Ureter (tissue), 1 donor: ENCODE measurements at regions not wholly inside any gene's neighbourhood (a gene's known extent, or its start where the extent isn't known, plus 50 kb on each side); places are given as distances from the start of the nearest gene placed in this dataset.
"Not testable (repeated sequence)": the region's sequence is repeated elsewhere in the genome, so short reads cannot be mapped to it uniquely, and the experiment has no call there.

Experiments used
- DNase-seq: peaks from one replicate; pipeline ENCODE4 v3.0.0-alpha.2; 2020; ENCODE audit warnings: low spot score
- donor health status: DM: yes; HTN: yes; CAD: no.

DNA sequence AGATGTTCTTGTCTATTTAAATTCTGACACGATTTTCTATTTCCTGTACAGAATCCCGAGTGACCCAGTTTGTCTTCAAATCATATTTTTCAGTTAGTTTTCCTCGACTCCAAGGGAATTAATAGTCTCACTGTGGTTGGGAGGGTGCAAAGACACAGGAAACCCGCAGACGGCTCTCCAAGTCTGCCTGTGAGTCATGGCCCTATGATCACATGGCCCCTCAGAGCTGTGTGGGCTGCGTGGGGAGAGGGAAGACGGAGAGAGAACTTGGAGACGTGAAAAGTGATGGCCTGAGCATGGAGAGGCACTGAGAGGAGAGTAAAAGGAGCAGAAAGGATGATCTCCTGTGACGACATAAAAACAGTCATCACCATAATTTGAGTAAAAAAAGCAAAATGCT, 989.9 kb downstream of the DCDC2C start:
- no peak for DNase-seq

DNA sequence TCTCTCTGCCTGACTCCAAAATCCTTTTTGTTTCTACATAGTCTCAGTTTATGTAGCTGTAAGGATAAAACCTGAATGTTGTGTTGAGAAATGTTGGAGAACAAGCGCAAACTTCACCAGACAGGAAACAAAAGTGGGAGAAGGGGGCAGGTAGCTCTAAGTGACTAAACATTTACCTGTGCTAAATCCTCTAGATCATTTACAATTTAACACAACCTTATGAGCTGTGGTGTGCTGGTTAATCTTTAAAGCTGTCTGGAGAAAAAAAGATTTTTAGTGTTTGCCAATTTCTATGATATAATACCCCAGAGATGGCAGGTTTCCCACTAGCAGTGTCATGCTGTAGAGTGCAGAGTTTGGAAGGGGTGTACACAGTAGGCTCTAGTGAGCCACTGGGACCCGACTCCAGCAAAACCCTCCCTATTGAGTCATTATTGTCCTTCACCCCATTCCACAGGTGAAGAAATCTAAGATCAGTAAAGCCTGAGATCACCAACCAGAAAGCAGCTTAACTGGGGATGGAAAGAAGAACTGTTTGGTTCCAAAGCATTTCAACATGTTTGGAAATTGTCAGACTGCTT, 992.0 kb downstream of the DCDC2C start:
- no peak for DNase-seq

DNA sequence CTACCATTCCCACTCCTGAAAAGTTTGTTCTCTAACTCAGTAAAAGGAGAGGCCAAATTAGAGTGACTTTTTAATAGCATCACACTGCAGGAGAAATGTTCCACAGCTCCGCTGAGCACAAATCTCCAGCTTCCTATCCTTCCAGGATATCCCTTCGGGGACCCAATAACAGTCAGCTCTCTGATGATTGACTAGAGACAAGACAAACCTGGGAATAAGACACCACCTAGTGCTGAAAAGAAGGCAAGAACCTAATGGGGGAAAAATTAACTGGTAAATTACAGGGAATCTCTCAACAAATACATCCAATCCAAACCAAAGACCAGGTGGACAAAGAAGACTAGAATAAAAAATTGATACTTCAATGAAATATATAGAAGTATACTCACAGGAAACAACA, 977.1 kb upstream of the SOX11 start:
- DNase-seq, result no peak

DNA sequence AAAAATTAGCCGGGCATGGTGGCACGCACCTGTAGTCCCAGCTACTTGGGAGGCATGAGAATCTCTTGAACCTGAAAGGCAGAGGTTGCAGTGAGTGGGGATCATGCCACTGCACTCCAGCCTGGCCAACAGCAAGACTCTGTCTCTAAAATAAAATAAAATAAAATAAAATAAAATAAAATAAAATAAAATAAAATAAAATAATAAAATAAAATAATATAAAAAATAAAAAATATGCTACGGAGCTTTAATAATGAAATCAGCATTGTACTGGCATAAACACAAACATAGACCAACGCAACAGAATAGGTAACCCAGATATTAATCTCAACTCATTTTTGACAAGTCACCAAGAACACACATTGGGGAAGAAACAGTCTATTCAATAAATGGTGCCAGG, 973.4 kb upstream of the SOX11 start:
- DNase-seq, result no peak

DNA sequence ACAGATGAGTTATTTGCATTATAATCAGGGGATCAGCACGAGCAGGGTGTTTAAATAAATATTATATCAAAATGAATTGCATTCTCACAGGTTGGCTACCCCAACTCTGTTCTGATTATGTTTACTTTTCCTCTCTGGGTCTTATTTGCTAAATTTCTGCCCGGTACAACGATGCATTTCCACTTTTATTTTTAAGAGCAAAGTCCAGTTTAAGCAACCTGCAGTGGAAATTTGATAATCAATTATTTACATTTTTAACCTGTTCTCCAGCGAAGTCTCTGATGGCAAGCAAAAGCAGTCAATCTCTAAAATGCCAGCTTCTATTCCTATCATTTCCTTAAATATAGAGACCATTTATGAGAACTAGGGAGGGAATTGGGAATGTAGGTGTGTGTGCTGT, 966.6 kb upstream of the SOX11 start:
- DNase-seq, result no peak

DNA sequence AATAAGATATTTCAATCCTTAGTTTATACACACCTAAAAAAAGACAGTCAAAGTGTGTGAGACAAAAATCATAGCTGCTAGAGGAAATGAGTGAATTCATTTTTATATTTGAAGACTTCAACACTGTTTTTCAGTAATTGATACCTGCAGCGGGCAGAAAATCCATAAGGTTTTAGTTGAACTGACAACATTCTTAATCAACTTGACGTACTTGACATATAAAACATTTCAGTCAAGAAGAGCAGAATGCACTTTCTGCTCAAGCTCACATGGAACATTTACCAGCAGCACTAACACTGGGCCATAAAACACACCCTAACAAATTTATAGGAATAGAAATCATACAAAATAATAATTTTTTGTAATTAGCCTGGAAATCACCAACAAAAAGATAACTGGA, 959.6 kb upstream of the SOX11 start:
- no peak for DNase-seq

DNA sequence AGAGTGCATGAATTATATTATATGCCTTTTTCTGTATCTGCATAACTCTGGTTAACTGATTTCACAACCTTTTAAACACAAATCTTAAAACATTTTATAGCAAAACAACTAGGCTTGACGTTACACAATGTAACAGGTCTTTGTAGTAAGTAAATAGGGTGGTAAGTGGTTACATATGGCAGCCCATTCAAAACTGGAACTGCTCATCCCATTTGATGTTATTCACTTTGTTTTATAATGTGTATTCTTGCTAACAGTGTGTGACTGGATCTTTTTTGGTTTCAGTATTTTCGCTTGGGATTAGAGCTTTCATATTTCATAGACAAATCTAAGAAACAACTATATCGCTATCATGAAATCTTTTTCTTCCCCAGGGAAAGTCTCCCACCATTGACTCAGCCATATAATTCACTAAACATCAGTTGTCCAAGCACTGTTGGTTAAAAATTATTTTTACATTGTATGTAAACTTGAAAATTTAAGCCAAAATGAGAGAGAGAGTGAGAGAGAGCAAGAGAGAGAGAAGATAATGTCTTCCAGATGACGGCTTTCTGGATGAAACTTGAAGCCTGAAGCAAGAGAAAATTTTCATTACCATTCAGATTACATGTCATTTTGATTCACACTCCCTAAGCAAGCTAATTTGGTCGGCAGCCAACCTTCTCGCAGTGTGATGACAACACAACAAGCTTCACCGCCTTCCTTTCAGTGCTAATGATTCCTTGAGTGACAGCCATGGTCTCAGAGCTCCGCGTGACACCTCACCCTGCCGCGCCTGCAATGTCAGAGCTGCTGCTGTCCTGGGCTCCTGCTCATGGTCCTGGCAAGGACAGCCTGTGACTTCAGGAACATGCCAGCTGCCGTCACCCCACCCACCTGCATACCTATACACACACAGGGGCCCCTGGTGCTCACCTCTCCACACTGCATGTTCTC, 946.9 kb upstream of the SOX11 start:
- DNase-seq, result no peak

DNA sequence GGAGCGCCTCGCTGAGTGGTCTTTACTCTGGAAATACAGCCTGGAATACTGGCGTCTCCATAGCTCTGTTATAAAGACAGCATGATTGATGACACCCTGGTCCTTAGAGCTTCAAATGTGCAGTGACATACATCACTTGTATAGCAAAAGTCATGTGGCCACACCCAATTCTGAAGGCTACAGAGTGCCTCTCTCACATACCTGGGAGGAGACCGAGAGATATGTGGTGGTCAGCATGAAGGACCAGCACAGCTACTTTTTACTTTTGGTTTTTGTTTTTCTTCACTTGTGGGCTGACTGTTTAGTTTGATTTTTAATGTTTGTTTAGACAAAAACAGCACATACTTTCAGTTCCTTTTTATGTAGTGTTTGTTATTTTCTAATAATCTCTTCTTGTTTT, 938.5 kb upstream of the SOX11 start:
- no peak for DNase-seq

DNA sequence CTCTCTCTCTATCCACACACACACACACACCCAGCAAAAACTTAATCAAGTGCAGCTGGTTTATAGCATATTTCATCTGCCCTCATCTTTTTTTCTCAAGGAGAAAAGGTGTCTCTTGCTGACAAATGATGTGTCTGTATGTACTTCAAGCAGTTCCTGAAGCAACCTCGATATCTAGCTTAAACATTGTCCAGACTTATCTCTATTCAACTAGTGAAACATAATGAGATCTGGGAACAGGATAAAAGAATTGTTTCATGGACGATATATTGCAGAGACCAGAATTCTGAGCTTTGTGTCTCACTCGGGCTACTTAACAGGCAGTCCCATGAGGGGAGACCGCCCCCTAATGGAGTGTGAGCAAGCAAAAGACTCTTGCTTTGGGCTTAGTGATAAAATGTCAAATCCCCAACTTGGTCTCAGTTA, 929.2 kb upstream of the SOX11 start:
- no peak for DNase-seq

DNA sequence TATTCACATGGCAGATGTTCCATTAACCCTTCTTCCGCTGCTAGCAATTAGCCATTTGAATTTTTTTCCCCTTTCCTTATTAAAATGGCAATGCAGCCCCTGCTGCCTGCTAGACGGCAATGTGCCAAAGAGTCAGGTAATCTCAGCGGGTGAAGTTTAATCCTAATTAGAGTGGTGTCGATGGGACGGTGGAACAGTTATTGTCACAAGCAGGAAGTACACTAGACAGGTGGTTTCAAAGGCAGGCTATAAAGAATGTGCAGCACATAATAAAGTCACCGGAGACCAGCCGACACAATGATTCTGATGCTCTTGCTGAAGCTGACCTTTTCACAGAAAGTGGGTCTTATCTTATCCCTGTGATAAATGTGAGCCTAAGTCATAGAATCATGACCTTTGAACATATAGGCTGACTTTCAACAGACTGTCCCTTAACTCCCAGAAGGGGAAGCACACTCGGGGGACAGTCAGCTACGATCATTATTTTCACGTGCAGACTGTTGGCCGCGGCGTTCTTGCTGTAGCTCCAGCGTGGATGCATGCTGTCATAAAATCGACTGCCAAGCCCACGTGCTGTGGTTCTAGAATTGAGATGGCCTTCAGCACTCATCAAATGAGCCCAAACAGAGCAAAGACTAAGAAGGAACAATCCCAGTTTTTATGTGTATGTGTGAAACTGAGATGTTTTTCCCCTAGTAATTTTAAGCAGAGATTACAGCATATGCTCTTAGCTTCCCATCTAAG, 926.2 kb upstream of the SOX11 start:
- DNase-seq, result no peak

DNA sequence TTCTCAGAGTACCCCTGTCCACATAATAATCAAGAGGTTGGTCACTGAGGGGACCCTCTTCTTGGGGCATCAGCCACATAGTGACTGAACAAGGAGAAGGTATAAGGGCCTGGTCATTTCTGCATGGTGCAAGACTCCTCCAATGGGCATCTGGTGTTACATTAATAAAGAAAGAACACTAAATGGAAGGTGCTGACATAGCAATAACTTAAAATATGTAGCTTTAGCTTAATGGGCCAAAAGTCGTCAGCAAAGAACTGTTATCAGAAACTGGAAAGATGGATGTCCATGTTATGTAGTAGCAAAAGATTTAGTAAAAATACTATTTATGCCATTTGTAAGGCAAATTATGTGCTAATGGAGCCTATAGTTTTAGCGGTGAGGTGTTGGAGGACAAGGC, 916.5 kb upstream of the SOX11 start:
- DNase-seq, result no peak

DNA sequence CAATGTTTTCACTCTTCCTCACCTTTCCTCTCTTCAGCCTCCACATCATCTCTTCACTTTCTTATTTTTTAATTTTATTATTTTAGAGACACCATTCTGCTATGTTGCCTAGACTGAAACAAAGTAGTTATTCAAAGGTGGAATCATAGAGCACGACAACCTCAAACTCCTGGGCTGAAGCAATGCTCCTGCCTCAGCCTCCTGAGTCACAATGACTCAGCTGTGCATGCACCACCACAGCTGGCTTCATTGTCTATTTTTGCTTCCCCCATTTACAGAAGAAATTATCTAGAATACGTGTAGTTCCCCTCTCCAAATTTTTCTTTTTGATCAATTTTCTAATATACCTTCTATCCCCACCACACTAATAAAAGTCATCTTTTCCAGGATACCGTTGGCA, 911.5 kb upstream of the SOX11 start:
- no peak for DNase-seq

DNA sequence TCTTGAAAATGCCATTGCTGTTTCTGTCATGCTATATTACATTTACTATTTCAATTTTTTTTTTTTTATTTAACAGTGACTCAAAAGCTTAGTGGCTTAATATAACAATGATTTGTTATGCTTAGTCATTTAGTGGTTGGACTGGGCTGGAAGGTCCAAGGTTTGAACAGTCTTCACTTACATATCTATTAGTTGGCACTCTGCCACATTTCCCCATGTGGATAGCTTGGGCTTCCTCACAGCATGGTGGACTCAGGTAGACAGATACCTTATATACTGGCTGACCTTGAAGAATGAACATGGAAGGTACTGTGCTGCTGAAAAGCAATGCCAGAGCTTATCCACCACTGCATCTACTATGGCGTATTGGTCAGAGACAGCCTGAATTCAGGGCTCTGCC, 909.5 kb upstream of the SOX11 start:
- no peak for DNase-seq

DNA sequence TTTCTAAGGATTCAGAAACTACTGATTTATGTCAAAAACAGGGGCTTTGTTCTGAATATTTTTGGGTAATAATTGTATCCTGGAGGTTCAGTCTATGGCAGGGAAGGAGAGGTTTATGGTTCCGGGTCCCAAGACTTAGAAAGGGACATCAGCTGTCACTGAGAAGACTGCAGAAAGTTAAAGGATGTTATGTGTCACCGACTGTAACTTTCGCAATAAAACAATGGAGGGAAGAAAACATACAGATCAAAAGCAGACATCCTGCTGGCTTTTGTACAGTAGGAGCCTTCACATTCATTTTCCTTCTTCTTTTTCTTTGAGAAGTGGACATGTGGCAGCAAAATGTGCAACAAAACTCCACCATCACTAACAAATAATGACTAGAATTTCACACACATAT, 900.7 kb upstream of the SOX11 start:
- no peak for DNase-seq

DNA sequence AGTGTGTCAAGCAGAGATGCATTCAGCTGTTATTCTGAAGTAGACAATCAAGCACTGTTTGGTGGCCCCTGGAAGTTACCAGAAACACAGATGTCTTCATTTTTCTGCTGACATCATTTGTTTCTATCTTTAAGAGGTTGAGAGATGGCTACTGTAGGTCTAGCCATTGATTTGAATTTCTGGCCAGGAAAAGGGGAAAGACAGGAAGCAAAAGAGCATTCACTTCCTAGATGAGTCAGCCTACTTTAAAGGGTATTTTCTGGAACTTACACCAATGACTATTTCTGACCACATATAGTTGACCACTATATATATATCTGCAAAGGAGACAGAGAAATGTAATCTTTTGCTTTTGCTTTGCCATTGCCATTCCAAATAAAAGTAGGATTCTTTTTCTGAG, 900.1 kb upstream of the SOX11 start:
- no peak for DNase-seq

DNA sequence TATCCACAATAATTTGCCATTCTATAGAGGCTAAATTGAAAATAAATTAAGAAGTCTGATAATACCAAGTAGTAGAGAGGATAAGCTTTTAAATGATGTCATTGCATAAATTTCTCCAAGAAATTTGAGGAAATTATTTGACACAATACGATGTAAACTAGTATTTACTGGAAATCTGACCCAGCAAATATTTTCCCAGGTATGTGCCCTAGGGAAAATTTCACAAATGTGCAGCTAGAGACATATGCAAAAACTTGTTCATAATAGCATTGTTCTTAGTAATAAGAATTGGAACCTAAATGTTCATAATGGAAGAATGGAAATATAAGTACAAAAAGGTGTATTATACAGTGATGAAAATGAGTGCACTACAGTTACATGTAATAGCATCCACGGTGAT, 888.8 kb upstream of the SOX11 start:
- DNase-seq, result no peak

DNA sequence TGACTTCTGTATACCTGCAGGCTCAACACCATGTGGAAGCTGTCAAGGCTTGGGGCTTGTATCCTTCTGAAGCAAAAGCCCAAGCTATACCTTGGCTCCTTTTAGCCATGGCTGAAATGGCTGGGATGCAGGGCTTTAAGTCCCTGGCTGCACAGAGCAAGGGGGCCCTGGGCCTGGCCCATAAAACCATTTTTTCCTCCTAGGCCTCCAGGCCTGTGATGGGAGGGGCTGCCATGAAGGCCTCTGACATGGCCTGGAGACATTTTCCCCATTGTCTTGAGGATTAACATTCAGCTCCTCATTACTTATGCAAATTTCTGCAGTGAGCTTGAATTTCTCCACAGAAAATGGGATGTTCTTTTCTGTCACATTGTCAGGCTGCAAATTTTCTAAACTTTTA, 878.0 kb upstream of the SOX11 start:
- DNase-seq, result not testable (repeated sequence)

DNA sequence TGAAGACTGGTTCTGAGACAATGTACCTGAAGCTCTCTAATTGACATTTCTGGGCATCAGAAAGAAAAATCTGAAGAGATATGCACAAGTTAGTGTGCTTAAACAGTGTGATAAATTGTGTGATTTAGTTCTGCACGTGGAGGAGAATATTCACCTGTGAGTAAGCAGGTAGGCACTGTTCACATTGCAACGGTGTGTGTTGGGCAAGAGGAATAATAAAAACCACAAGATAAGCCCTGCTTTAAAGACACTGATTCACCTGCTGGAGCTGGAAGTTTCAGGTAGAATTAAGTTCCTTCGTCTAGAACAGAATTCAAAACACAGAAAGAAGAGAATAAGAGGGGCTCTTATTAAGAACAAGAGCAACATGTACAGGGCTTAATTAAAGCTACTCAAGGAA, 864.3 kb upstream of the SOX11 start:
- DNase-seq, result no peak

DNA sequence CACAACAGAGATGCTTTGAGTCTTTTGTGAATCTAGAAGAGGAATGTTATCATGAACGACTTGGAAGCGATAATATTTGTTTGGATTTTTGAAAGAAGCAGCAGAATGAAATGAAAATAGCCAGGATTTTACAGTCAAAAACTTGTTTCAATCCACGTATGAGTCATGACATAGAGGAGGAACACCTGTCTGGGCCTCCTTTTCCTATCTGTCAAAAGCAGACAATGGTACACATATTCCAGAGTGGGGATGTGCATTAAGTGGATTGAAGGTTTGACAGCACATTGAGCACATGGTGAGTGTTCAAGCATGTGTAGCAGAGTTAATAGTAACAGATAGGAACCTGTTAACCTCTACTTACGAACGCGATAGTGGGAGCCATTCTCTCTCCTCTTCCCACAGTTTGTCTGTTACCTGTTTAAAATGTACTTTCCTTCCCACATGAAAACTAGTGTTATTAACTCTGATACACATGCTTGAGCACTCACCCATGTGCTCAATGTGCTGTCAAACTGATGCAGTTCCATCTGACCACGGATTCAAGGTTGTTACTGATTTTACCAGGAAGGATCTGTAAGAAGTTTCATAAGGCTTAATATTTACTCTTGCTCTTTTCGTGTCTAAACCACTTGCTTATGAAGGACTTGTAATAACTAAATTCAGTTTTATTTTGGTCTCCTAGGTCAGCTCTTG, 863.4 kb upstream of the SOX11 start:
- DNase-seq, result no peak

DNA sequence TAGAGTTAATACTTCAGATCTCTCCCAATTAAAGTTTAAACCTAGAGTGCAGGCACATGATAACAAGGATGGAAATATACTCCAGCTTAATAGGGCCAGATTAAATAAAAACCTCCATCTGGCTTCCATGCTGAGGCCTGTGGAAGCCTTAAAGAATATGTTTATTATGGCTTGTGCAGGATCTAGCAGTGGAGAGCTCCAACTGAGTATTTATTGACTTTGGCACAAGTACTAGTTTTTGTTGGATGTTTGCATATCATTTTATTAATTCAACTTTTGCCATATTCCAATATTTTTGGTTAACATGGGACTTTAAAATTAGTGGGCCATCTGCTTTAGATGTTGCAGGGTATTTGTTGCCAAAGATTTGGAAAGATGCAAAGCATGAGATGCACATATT, 860.4 kb upstream of the SOX11 start:
- DNase-seq, result no peak

DNA sequence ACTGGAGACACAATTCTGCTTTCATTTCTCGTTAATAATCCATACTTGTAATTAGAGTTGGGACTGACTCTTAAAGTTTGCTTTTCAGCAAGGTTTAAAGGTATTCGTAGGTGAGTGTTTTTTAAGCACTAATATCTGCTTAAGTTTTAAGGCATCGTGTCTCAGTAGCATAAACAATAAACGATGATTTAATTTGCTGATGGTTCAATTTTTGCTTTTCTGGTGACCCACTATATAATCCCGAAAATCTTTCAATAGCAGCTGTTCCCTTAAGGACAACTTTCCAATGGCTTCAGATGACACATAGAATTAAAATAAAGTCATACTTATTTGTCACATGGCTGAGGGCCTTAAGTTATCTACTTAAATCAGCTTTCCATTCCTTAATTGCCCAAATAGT, 859.5 kb upstream of the SOX11 start:
- DNase-seq, result no peak

DNA sequence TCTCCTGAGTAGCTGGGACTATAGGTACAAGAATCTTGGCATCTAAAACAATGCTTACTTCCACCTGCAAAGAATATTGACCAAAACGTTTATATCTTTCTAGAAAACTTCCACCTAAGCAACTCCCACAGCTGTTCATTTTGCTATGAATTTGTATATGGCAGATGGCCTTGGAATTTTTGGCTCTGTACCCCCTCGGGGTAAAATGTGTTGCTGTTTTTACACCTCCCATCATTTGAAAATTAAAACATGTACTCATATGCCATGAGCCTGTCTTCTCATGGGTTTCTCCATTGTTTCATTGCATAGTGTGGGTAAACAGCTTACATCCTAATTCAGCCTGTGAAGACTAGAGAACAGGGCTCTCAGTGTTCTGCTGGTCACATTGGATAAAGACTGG, 853.6 kb upstream of the SOX11 start:
- no peak for DNase-seq
